ENCODE measurements at regions not wholly inside any gene's neighbourhood (a gene's known extent, or its start where the extent isn't known, plus 50 kb on each side); places are given as distances from the start of the nearest gene placed in this dataset.

GRCh38 chr2:160582490-160583145, 89.0 kb upstream of the RBMS1 start:
- TF ChIP-seq CTCF (conservative IDR thresholded peaks at IDR 0.05; ENCODE audit: low read depth, low read length) (no peak), EZH2 (IDR thresholded peaks at IDR 0.05; ENCODE audit: borderline replicate concordance, low read depth, low read length, poor library complexity, severe bottlenecking) (no peak)
